GM19099 (cell line): ENCODE measurements at regions not wholly inside any gene's neighbourhood (a gene's known extent, or its start where the extent isn't known, plus 50 kb on each side); places are given as distances from the start of the nearest gene placed in this dataset.

Source experiments
- POLR2A ChIP-seq: IDR thresholded peaks from 3 replicates; pipeline ENCODE4 v1.6.1; 2011; ENCODE audit warnings: low read depth; ENCODE audit not compliant: insufficient read length; ENCODE audit errors: extremely low read depth

DNA sequence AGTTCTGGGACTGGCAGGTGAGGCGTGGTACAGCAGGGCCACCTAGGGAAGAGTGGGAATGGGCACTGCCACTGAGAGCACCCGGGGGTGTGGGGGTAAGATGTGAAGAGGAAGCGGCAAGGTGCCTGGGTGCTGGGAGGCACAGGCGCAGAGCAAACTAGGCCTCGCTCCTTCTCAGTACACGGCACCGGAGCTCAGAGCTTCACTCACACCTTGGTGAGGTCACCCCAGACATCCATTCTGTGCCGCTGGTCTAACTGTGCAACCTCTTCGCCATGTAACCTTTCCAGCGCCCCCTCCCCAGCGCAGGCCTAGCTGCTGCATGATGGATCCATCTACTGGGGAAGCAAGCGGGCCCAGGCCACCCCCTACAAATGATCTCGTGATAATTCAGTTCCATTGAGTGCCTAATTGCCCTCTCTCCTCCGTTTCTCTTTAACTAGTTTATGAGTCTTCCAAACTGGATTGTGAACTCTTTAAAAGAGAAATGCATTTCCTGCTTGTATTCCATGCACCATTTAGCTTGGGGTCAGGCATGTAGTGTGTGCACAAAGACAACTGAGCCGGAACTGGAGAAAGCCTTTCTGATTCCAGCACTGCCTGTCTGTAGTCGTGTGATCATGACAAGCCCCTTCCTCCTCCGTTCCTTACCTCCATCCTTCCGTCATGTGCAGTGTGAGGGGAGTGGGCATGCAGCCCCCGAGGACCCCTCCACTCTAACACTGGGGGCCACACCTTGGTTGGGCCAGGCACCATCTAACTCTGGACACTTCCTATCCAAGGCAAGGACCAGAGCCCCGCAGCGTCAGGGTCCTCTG, 1475.2 kb downstream of the TBC1D22A start:
- no peak for TF ChIP-seq POLR2A

GRCh38 chr22:48236261-48236660, 1473.8 kb downstream of the TBC1D22A start:
- no peak for TF ChIP-seq POLR2A

- no peak for TF ChIP-seq POLR2A
Measured at GRCh38 chr22:48235744-48236143, 1473.3 kb downstream of the TBC1D22A start.

DNA sequence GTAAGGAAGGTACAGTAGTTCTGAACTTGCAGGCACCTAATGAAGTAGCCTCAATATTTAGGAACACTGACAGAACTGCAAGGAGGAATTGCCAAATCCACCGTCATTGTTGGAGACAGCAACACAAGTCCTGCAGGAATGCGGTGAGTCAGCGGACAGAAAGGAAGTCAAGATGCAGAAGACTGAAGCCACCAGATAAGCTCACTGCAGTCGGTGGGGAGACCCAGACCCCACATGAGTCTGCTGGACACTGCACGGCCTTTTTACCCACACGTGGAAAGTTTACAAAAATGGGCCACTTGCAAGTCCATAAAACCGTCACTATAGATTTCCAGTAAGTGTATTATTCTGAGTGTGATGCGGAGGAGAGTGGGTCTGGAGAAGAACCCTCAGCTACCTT, 1471.6 kb downstream of the TBC1D22A start:
- TF ChIP-seq POLR2A: no peak

GRCh38 chr22:48233586-48233985, 1471.1 kb downstream of the TBC1D22A start:
- no peak for TF ChIP-seq POLR2A

DNA sequence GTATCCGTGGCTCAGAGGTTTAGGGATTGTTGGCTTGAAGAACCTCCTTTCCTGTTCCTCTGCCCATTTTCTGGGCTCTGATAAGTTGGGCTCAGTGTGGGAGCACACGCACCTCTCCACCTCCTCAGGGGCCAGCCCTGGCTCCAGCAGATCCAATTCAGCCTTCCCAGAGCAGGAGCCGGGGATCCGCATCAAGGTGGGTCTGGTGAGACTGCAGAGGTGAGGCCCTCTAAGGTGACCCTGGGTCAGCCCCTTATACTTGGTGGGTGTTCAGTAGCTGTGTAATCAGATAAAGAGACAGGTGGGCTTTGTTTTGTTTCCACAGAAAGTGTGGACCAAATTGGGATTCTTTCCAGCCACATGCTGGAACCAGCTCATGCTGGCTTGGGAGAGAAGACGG, 1466.0 kb downstream of the TBC1D22A start:
- no peak for TF ChIP-seq POLR2A

DNA sequence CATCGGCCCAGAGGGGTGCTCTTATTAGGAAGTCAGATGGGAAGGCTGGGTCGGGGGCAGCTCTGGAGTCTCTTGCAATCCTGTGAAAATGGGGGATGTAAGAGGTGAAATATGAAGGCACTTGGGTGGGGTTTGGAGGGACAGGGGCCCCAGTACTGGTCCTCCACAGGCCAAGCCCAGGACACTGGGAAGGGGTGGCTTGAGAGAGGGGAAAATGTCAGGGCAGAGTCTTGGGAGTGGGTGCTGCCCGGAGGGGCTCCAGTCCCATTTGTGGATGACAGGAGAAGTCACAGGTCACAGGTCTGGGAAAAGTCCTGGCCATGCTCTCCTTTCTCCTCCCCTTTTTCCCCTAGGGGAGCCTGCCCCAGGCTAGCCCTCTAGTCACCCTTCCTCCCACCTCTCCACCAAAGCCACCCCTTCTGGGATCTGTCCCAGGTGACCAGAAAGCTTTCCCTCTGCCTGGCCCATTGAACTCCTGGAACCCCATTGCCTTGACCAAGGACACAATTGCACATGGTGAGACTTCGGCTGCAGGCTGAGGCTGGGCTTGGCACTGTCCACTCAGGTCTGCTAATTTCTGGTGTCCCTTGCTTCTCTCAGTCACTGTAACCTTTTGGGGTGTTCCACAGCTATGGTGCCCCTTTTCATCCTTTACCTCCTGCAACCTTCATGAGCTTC, 1465.0 kb downstream of the TBC1D22A start:
- no peak for TF ChIP-seq POLR2A

GRCh38 chr22:48226026-48227013, 1463.9 kb downstream of the TBC1D22A start:
- TF ChIP-seq POLR2A: no peak

- TF ChIP-seq POLR2A: no peak
Measured at GRCh38 chr22:48224332-48224731, 1461.9 kb downstream of the TBC1D22A start.

GRCh38 chr22:48223488-48224190, 1461.2 kb downstream of the TBC1D22A start:
- TF ChIP-seq POLR2A: no peak

- no peak for TF ChIP-seq POLR2A
Measured at GRCh38 chr22:48222742-48223487, 1460.5 kb downstream of the TBC1D22A start.

DNA sequence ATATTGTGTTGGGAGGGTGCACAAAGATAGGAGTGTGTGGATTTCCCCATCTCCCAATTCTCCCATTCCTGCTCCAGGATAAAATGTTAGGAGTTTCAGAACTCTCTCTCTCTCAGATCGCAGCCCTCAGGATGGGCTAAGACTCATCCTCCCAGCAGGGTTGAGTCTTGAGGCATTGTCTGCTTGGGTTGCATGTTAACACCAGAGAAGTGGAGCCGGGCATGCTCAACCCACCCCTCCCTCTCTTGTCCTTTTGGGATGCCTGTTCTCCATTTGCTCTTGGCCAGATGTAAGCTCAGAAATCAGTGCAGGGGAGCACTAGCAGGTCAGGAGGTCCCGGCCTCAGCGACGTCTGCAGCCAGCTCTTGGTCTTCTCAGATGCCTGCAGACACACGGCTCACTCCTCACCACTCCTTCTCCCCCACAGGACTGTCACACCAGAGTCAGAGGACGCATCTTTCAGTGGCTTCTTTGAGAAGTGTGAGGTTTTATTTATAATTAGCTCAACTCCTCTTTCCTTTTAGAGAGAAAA, 1456.5 kb downstream of the TBC1D22A start:
- no peak for TF ChIP-seq POLR2A

DNA sequence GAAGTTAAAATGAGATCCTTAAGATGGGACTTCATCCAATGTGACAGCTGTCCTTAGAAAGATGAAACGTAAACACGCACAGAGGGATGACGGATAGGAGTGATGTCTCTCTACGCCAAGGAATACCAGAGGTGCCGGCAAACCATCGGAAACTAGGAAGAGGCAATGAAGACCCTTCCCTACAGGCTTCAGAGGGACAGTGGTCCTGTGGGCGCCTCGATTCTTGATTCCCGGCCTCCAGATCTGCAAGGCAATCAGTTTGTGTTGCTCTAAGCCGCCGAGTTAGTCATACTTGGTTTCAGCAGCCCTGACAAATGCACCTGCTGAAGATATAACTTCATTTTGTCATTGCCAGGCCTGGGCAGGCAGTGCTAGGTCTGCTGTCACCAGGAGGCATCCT, 1455.1 kb downstream of the TBC1D22A start:
- TF ChIP-seq POLR2A: no peak

- TF ChIP-seq POLR2A: no peak
Measured at GRCh38 chr22:48212727-48213126, 1450.3 kb downstream of the TBC1D22A start.
